ENCODE measurements at regions not wholly inside any gene's neighbourhood (a gene's known extent, or its start where the extent isn't known, plus 50 kb on each side); places are given as distances from the start of the nearest gene placed in this dataset.

GRCh38 chr6:53989504-53989903 lies 121.7 kb upstream of the MLIP start:
- no peak for DNase-seq (ENCODE audit: extremely low spot score)
- no peak for TF ChIP-seq ARNT (IDR thresholded peaks at IDR 0.05)
- TF ChIP-seq FOXK2 (IDR thresholded peaks at IDR 0.05) = no peak
- no peak for TF ChIP-seq SUZ12 (IDR thresholded peaks at IDR 0.05)
- no peak for TF ChIP-seq ELF4 (IDR thresholded peaks at IDR 0.05)
- no peak for TF ChIP-seq FOXM1 (IDR thresholded peaks at IDR 0.05; ENCODE audit: borderline replicate concordance)
- no peak for TF ChIP-seq FOXA1 (IDR thresholded peaks at IDR 0.05)
- TF ChIP-seq HDGF (IDR thresholded peaks at IDR 0.05; ENCODE audit: borderline replicate concordance) = no peak
- no peak for TF ChIP-seq L3MBTL2 (conservative IDR thresholded peaks at IDR 0.05)
- ChIA-PET CTCF (interaction anchor here (0.6 kb wide), 1 partner anchor 267 kb away, joined by 6 read pairs; no protein-coding TSS in a partner anchor), POLR2A (no interaction called here)

- POLR2A ChIA-PET = no interaction called here
- DNase-seq (ENCODE audit: extremely low spot score) = no peak
- TF ChIP-seq L3MBTL2 (conservative IDR thresholded peaks at IDR 0.05) = no peak
- TF ChIP-seq SUZ12 (IDR thresholded peaks at IDR 0.05) = no peak
- no peak for TF ChIP-seq HDGF (IDR thresholded peaks at IDR 0.05; ENCODE audit: borderline replicate concordance)
- no peak for TF ChIP-seq NFRKB (IDR thresholded peaks at IDR 0.05)
- TF ChIP-seq LEF1 (IDR thresholded peaks at IDR 0.05; ENCODE audit: borderline replicate concordance) = no peak
- no peak for TF ChIP-seq FOXK2 (IDR thresholded peaks at IDR 0.05)
- no peak for TF ChIP-seq ARNT (IDR thresholded peaks at IDR 0.05)
- TF ChIP-seq PKNOX1 (IDR thresholded peaks at IDR 0.05) = no peak
- no peak for TF ChIP-seq BHLHE40 (IDR thresholded peaks at IDR 0.05; ENCODE audit: borderline replicate concordance)
- TF ChIP-seq SP1 (IDR thresholded peaks at IDR 0.05) = no peak
- TF ChIP-seq FOXA1 (IDR thresholded peaks at IDR 0.05) = no peak
- CTCF ChIA-PET = interaction anchor here (1.0 kb wide), 1 partner anchor 274 kb away, joined by 3 read pairs; no protein-coding TSS in a partner anchor
Observed at GRCh38 chr6:53992522-53992921, 118.7 kb upstream of the MLIP start.

GRCh38 chr6:53994201-53994600 lies 117.0 kb upstream of the MLIP start:
- CTCF ChIA-PET = no interaction called here
- no peak for TF ChIP-seq SUZ12 (IDR thresholded peaks at IDR 0.05)
- TF ChIP-seq FOXM1 (IDR thresholded peaks at IDR 0.05; ENCODE audit: borderline replicate concordance) = no peak
- TF ChIP-seq L3MBTL2 (conservative IDR thresholded peaks at IDR 0.05) = no peak
- no peak for TF ChIP-seq TARDBP (IDR thresholded peaks at IDR 0.05)
- no peak for TF ChIP-seq LEF1 (IDR thresholded peaks at IDR 0.05; ENCODE audit: borderline replicate concordance)
- TF ChIP-seq FOXK2 (IDR thresholded peaks at IDR 0.05) = no peak
- TF ChIP-seq ARNT (IDR thresholded peaks at IDR 0.05) = no peak
- TF ChIP-seq PKNOX1 (IDR thresholded peaks at IDR 0.05) = no peak
- TF ChIP-seq FOXA1 (IDR thresholded peaks at IDR 0.05) = no peak
- no peak for TF ChIP-seq HDGF (IDR thresholded peaks at IDR 0.05; ENCODE audit: borderline replicate concordance)
- TF ChIP-seq BHLHE40 (IDR thresholded peaks at IDR 0.05; ENCODE audit: borderline replicate concordance) = no peak
- no peak for TF ChIP-seq CTBP1 (IDR thresholded peaks at IDR 0.05; ENCODE audit: borderline replicate concordance)
- no peak for TF ChIP-seq NFRKB (IDR thresholded peaks at IDR 0.05)
- POLR2A ChIA-PET = no interaction called here
- DNase-seq (ENCODE audit: extremely low spot score) = no peak

- ChIA-PET CTCF (no interaction called here), POLR2A (no interaction called here)
- no peak for DNase-seq (ENCODE audit: extremely low spot score)
- TF ChIP-seq NFRKB (IDR thresholded peaks at IDR 0.05) (no peak), BHLHE40 (IDR thresholded peaks at IDR 0.05; ENCODE audit: borderline replicate concordance) (no peak), FOXM1 (IDR thresholded peaks at IDR 0.05; ENCODE audit: borderline replicate concordance) (no peak), SUZ12 (IDR thresholded peaks at IDR 0.05) (no peak), ELF4 (IDR thresholded peaks at IDR 0.05) (no peak), FOXA1 (IDR thresholded peaks at IDR 0.05) (no peak), FOXK2 (IDR thresholded peaks at IDR 0.05) (no peak), LEF1 (IDR thresholded peaks at IDR 0.05; ENCODE audit: borderline replicate concordance) (no peak), ZNF384 (IDR thresholded peaks at IDR 0.05) (no peak), PKNOX1 (IDR thresholded peaks at IDR 0.05) (no peak), HDGF (IDR thresholded peaks at IDR 0.05; ENCODE audit: borderline replicate concordance) (no peak), CTBP1 (IDR thresholded peaks at IDR 0.05; ENCODE audit: borderline replicate concordance) (no peak), TARDBP (IDR thresholded peaks at IDR 0.05) (no peak), L3MBTL2 (conservative IDR thresholded peaks at IDR 0.05) (no peak), SP1 (IDR thresholded peaks at IDR 0.05) (no peak), ARNT (IDR thresholded peaks at IDR 0.05) (no peak)
Observed at GRCh38 chr6:53995935-53996334, 115.3 kb upstream of the MLIP start.

GRCh38 chr6:53998303-53998702 lies 112.9 kb upstream of the MLIP start:
- CTCF ChIA-PET = no interaction called here
- POLR2A ChIA-PET = no interaction called here
- TF ChIP-seq PKNOX1 (IDR thresholded peaks at IDR 0.05) (no peak), LEF1 (IDR thresholded peaks at IDR 0.05; ENCODE audit: borderline replicate concordance) (no peak), NFRKB (IDR thresholded peaks at IDR 0.05) (no peak), ELF4 (IDR thresholded peaks at IDR 0.05) (no peak), ZNF384 (IDR thresholded peaks at IDR 0.05) (no peak), CTBP1 (IDR thresholded peaks at IDR 0.05; ENCODE audit: borderline replicate concordance) (no peak), FOXK2 (IDR thresholded peaks at IDR 0.05) (no peak), FOXA1 (IDR thresholded peaks at IDR 0.05) (no peak), L3MBTL2 (conservative IDR thresholded peaks at IDR 0.05) (no peak), ARNT (IDR thresholded peaks at IDR 0.05) (no peak), BHLHE40 (IDR thresholded peaks at IDR 0.05; ENCODE audit: borderline replicate concordance) (no peak), SP1 (IDR thresholded peaks at IDR 0.05) (no peak), HDGF (IDR thresholded peaks at IDR 0.05; ENCODE audit: borderline replicate concordance) (no peak), SUZ12 (IDR thresholded peaks at IDR 0.05) (no peak), FOXM1 (IDR thresholded peaks at IDR 0.05; ENCODE audit: borderline replicate concordance) (no peak), TARDBP (IDR thresholded peaks at IDR 0.05) (no peak)
- no peak for DNase-seq (ENCODE audit: extremely low spot score)
